ENCODE measurements at regions not wholly inside any gene's neighbourhood (a gene's known extent, or its start where the extent isn't known, plus 50 kb on each side); places are given as distances from the start of the nearest gene placed in this dataset.

DNA sequence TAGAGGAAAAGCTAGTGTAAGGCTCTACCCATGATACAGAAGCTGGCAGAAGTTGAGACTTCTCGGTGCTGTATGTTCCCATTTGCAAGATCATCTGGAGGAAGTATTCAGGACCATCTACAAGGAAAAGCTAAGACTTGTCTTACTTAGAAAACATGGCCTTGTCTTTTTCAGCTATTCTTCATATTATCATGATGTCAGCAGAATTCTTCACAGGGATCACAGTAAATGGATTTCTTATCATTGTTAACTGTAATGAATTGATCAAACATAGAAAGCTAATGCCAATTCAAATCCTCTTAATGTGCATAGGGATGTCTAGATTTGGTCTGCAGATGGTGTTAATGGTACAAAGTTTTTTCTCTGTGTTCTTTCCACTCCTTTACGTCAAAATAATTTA, 79.6 kb upstream of the SCIN start:
- Histone ChIP-seq H3K9me3 (ENCODE audit: insufficient read depth, low read length) (no peaks in the 10 kb centered on the region), H3K36me3 (ENCODE audit: low read length) (no peaks in the 10 kb centered on the region), H2AFZ (ENCODE audit: low read depth, low read length, severe bottlenecking) (no peak overlapping the region), H3F3A (ENCODE audit: insufficient read depth) (no peaks in the 10 kb centered on the region), H3K9me2 (replicated peaks; ENCODE audit: insufficient read depth, low read length) (no peaks in the 10 kb centered on the region), H3K4me2 (ENCODE audit: low read depth, low read length, poor library complexity, severe bottlenecking) (no peak overlapping the region), H3K27me3 (ENCODE audit: low read length) (0 out of 2 replicates have a peak, but pooled peaks cover 4% of the 10 kb centered on the region), H3K79me2 (ENCODE audit: insufficient read depth, low read length) (no peaks in the 10 kb centered on the region), H3K9ac (ENCODE audit: low read length) (no peak overlapping the region), H3K27ac (ENCODE audit: low read depth, low read length) (no peak overlapping the region), H4K20me1 (ENCODE audit: low read depth, low read length) (no peaks in the 10 kb centered on the region), H3K4me3 (ENCODE audit: insufficient read depth, low read length, poor library complexity, severe bottlenecking) (no peak overlapping the region)
- no peak for TF ChIP-seq EZH2phosphoT487 (conservative IDR thresholded peaks at IDR 0.05; ENCODE audit: low read length)
- TF ChIP-seq, protein P1, sequence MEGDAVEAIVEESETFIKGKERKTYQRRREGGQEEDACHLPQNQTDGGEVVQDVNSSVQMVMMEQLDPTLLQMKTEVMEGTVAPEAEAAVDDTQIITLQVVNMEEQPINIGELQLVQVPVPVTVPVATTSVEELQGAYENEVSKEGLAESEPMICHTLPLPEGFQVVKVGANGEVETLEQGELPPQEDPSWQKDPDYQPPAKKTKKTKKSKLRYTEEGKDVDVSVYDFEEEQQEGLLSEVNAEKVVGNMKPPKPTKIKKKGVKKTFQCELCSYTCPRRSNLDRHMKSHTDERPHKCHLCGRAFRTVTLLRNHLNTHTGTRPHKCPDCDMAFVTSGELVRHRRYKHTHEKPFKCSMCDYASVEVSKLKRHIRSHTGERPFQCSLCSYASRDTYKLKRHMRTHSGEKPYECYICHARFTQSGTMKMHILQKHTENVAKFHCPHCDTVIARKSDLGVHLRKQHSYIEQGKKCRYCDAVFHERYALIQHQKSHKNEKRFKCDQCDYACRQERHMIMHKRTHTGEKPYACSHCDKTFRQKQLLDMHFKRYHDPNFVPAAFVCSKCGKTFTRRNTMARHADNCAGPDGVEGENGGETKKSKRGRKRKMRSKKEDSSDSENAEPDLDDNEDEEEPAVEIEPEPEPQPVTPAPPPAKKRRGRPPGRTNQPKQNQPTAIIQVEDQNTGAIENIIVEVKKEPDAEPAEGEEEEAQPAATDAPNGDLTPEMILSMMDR (IDR thresholded peaks at IDR 0.05; ENCODE audit: insufficient read depth, low read length, poor library complexity, severe bottlenecking), result no peak

DNA sequence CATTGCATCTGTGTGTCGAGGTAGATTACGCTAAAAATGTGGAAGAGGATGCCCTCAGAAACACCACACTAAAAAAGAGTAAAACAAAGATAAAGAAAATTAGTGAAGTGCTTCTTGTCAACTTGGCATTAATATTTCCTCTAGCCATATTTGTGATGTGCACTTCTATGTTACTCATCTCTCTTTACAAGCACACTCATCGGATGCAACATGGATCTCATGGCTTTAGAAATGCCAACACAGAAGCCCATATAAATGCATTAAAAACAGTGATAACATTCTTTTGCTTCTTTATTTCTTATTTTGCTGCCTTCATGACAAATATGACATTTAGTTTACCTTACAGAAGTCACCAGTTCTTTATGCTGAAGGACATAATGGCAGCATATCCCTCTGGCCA, 79.0 kb upstream of the SCIN start:
- Histone ChIP-seq H3F3A (ENCODE audit: insufficient read depth) (no peaks in the 10 kb centered on the region), H3K36me3 (ENCODE audit: low read length) (no peaks in the 10 kb centered on the region), H3K9me2 (replicated peaks; ENCODE audit: insufficient read depth, low read length) (no peaks in the 10 kb centered on the region), H4K20me1 (ENCODE audit: low read depth, low read length) (no peaks in the 10 kb centered on the region), H3K9me3 (ENCODE audit: insufficient read depth, low read length) (no peaks in the 10 kb centered on the region), H3K4me2 (ENCODE audit: low read depth, low read length, poor library complexity, severe bottlenecking) (no peak overlapping the region), H3K9ac (ENCODE audit: low read length) (no peak overlapping the region), H3K27ac (ENCODE audit: low read depth, low read length) (no peak overlapping the region), H3K4me3 (ENCODE audit: insufficient read depth, low read length, poor library complexity, severe bottlenecking) (no peak overlapping the region), H3K79me2 (ENCODE audit: insufficient read depth, low read length) (no peaks in the 10 kb centered on the region), H3K27me3 (ENCODE audit: low read length) (0 out of 2 replicates have a peak, but pooled peaks cover 4% of the 10 kb centered on the region), H2AFZ (ENCODE audit: low read depth, low read length, severe bottlenecking) (no peak overlapping the region)
- no peak for TF ChIP-seq EZH2phosphoT487 (conservative IDR thresholded peaks at IDR 0.05; ENCODE audit: low read length)
- TF ChIP-seq, protein P1 (IDR thresholded peaks at IDR 0.05; ENCODE audit: insufficient read depth, low read length, poor library complexity, severe bottlenecking), result no peak

GRCh38 chr7:12493407-12493806, 77.1 kb upstream of the SCIN start:
- Histone ChIP-seq H4K20me1 (ENCODE audit: low read depth, low read length) (no peaks in the 10 kb centered on the region), H3K36me3 (ENCODE audit: low read length) (no peaks in the 10 kb centered on the region), H3K4me3 (ENCODE audit: insufficient read depth, low read length, poor library complexity, severe bottlenecking) (no peak overlapping the region), H3K27ac (ENCODE audit: low read depth, low read length) (no peak overlapping the region), H3K9me3 (ENCODE audit: insufficient read depth, low read length) (no peaks in the 10 kb centered on the region), H3K9me2 (replicated peaks; ENCODE audit: insufficient read depth, low read length) (no peaks in the 10 kb centered on the region), H3F3A (ENCODE audit: insufficient read depth) (no peaks in the 10 kb centered on the region), H3K4me2 (ENCODE audit: low read depth, low read length, poor library complexity, severe bottlenecking) (no peak overlapping the region), H2AFZ (ENCODE audit: low read depth, low read length, severe bottlenecking) (no peak overlapping the region), H3K79me2 (ENCODE audit: insufficient read depth, low read length) (no peaks in the 10 kb centered on the region), H3K9ac (ENCODE audit: low read length) (no peak overlapping the region), H3K27me3 (ENCODE audit: low read length) (no peaks in the 10 kb centered on the region)
- TF ChIP-seq, protein P1 (IDR thresholded peaks at IDR 0.05; ENCODE audit: insufficient read depth, low read length, poor library complexity, severe bottlenecking), result no peak
- TF ChIP-seq EZH2phosphoT487 (conservative IDR thresholded peaks at IDR 0.05; ENCODE audit: low read length), result no peak

All from SU-DHL-6 (cell line).